WERI-Rb-1 (cell line): ENCODE measurements at regions not wholly inside any gene's neighbourhood (a gene's known extent, or its start where the extent isn't known, plus 50 kb on each side); places are given as distances from the start of the nearest gene placed in this dataset.

ENCODE experiments used
- DNase-seq: peaks from one replicate; pipeline ENCODE4 v3.0.0-alpha.2; 2020
- H3K27ac ChIP-seq: fragments of 250-450 bp; sonication (Bioruptor Pico); 2 replicates; pipeline ENCODE4 v1.5.1; 2020; ENCODE audit warnings: mild to moderate bottlenecking, moderate library complexity
- H3K27me3 ChIP-seq: fragments of 250-450 bp; sonication (Bioruptor Pico); 2 replicates; pipeline ENCODE4 v1.5.1; 2021; ENCODE audit warnings: mild to moderate bottlenecking, low read depth, moderate library complexity; ENCODE audit not compliant: insufficient read depth, severe bottlenecking
- H3K36me3 ChIP-seq: fragments of 250-450 bp; sonication (Bioruptor Pico); 2 replicates; pipeline ENCODE4 v1.5.1; 2020; ENCODE audit warnings: mild to moderate bottlenecking, moderate library complexity
- H3K4me3 ChIP-seq: 2 replicates; pipeline ENCODE4 v1.5.1; 2011; ENCODE audit warnings: low read depth, mild to moderate bottlenecking, control low read depth, low read length
- H3K9me3 ChIP-seq: fragments of 250-450 bp; sonication (Bioruptor Pico); 2 replicates; pipeline ENCODE4 v1.5.1; 2021; ENCODE audit warnings: mild to moderate bottlenecking, moderate library complexity; ENCODE audit not compliant: severe bottlenecking
- TF ChIP-seq, protein P1 (sequence below): IDR thresholded peaks from 2 replicates; pipeline ENCODE4 v1.5.1; 2011; ENCODE audit warnings: low read depth, mild to moderate bottlenecking, control low read depth, inconsistent platforms, low read length

DNA sequence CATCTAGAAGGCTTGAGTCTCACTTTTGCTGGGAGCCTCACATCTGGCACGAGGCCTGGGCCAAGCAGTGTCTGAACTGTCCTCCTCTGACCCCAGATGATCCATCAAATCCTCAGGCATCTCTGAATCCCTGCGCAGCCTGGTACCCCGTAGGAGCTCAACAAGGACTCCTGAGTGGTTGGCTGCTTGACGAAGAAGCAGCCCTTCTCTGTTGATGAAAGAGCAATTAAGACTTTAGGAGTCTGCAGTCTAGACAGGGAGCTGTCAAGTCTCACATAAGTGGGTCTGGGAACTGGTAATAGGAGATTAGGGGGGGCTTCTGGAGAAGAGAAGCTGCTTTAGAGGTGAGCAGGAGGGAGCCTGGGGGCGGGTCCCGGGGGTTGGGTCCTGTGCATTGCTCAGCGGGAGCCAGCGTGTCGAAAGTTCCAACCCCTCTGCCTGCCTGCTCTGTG is 326.0 kb downstream of the RPS24 start:
- Histone ChIP-seq H3K9me3 (no peaks in the 10 kb centered on the region), H3K4me3 (peak overlapping the region; percentile 14; the same call in 1 of the 2 replicates), H3K36me3 (no peaks in the 10 kb centered on the region), H3K27ac (peak overlapping the region; percentile 86), H3K27me3 (no peaks in the 10 kb centered on the region)
- TF ChIP-seq, protein P1, sequence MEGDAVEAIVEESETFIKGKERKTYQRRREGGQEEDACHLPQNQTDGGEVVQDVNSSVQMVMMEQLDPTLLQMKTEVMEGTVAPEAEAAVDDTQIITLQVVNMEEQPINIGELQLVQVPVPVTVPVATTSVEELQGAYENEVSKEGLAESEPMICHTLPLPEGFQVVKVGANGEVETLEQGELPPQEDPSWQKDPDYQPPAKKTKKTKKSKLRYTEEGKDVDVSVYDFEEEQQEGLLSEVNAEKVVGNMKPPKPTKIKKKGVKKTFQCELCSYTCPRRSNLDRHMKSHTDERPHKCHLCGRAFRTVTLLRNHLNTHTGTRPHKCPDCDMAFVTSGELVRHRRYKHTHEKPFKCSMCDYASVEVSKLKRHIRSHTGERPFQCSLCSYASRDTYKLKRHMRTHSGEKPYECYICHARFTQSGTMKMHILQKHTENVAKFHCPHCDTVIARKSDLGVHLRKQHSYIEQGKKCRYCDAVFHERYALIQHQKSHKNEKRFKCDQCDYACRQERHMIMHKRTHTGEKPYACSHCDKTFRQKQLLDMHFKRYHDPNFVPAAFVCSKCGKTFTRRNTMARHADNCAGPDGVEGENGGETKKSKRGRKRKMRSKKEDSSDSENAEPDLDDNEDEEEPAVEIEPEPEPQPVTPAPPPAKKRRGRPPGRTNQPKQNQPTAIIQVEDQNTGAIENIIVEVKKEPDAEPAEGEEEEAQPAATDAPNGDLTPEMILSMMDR: no peak
- peak; percentile 95 for DNase-seq

- TF ChIP-seq, protein P1: no peak
- Histone ChIP-seq H3K27ac (peak overlapping the region; percentile 80), H3K4me3 (peak overlapping the region; percentile 14), H3K9me3 (no peaks in the 10 kb centered on the region), H3K36me3 (no peaks in the 10 kb centered on the region), H3K27me3 (no peaks in the 10 kb centered on the region)
- DNase-seq: no peak
Measured at GRCh38 chr10:78360284-78360683, 326.6 kb downstream of the RPS24 start.

DNA sequence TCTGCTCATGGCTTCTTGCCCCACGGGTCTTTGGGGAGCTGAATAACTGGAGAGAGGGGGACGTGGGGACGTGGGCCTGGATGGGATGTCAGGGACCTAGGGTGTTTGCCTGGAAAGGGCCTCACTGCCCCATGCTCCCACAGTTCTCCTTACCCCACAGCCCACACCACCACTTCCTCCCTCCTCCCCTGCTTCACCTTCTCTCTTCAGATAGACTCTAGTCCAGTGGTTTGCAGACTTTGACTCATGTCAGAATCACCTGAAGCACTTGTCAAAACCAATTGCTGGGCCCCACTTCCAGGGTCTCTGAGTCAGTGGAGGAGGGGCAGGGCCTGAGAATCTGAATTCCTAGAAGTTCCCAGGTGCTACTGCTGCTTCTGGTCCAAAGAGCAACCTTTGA is 327.4 kb downstream of the RPS24 start:
- H3K27ac ChIP-seq: peak overlapping the region; percentile 80
- TF ChIP-seq, protein P1: no peak
- H3K36me3 ChIP-seq: no peaks in the 10 kb centered on the region
- DNase-seq: no peak
- no peaks in the 10 kb centered on the region for H3K9me3 ChIP-seq
- H3K27me3 ChIP-seq: no peaks in the 10 kb centered on the region
- no peak overlapping the region for H3K4me3 ChIP-seq

DNA sequence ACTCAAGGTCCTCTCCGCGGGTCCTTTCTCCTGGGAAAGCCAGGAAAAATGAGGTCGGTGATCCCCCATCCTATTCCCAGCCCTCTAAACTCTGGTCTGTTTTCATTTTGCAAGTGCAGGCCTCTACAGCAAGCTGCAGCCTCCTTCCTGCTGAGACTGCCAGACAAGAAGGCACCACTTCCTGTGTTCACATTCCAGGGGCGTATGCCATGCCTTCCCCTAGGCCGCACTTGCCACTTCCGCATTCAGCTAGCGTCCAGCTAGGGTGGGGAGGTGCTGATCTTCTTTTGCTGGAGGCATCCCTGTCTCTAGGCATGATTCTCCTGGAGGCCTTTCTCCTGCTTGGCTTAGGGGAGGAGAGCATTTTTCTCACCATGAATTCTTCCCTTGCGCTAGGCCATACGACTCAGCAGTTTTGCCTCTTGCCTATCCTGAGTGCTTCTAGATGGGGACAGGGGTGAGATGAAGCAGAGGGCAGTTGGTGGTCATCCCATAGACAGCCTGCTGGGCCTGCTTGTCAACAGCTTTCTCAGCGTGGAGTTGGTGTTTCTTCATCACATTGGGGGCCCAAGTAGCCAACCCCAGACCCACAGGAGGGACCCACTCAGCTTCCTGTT is 328.9 kb downstream of the RPS24 start:
- TF ChIP-seq, protein P1: no peak
- H3K27me3 ChIP-seq: no peaks in the 10 kb centered on the region
- no peak overlapping the region for H3K4me3 ChIP-seq
- DNase-seq: no peak
- no peaks in the 10 kb centered on the region for H3K9me3 ChIP-seq
- H3K36me3 ChIP-seq: no peaks in the 10 kb centered on the region
- no peak overlapping the region; the same call in 1 of the 2 replicates for H3K27ac ChIP-seq

- Histone ChIP-seq H3K4me3 (no peak overlapping the region), H3K36me3 (no peaks in the 10 kb centered on the region), H3K27ac (no peak overlapping the region), H3K27me3 (no peaks in the 10 kb centered on the region), H3K9me3 (no peaks in the 10 kb centered on the region)
- TF ChIP-seq, protein P1: no peak
- no peak for DNase-seq
Measured at GRCh38 chr10:78363190-78363589, 329.5 kb downstream of the RPS24 start.

DNA sequence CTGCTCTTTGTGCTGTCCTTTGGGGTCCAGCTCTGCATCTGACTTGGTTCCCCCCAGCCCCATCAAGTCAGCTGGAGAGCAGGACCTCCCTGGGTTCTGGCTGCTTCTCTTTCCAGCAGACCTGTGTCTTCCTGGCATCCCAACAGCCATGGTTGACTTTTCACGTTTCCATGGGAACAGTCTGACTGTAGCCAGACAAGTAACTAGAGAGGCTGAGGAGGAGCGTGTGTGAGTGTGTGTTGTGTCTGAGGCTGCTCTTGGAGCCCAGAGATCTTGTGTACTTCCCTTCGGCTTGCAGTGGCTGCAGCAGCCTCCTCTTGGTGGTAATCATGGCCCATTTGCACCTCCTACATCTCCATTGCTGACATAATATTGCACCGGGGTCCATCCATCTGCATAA is 332.0 kb downstream of the RPS24 start:
- Histone ChIP-seq H3K27ac (no peak overlapping the region), H3K4me3 (no peak overlapping the region), H3K36me3 (no peaks in the 10 kb centered on the region), H3K9me3 (no peaks in the 10 kb centered on the region), H3K27me3 (no peaks in the 10 kb centered on the region)
- DNase-seq: no peak
- TF ChIP-seq, protein P1: no peak
